ENCODE measurements at regions not wholly inside any gene's neighbourhood (a gene's known extent, or its start where the extent isn't known, plus 50 kb on each side); places are given as distances from the start of the nearest gene placed in this dataset.

DNA sequence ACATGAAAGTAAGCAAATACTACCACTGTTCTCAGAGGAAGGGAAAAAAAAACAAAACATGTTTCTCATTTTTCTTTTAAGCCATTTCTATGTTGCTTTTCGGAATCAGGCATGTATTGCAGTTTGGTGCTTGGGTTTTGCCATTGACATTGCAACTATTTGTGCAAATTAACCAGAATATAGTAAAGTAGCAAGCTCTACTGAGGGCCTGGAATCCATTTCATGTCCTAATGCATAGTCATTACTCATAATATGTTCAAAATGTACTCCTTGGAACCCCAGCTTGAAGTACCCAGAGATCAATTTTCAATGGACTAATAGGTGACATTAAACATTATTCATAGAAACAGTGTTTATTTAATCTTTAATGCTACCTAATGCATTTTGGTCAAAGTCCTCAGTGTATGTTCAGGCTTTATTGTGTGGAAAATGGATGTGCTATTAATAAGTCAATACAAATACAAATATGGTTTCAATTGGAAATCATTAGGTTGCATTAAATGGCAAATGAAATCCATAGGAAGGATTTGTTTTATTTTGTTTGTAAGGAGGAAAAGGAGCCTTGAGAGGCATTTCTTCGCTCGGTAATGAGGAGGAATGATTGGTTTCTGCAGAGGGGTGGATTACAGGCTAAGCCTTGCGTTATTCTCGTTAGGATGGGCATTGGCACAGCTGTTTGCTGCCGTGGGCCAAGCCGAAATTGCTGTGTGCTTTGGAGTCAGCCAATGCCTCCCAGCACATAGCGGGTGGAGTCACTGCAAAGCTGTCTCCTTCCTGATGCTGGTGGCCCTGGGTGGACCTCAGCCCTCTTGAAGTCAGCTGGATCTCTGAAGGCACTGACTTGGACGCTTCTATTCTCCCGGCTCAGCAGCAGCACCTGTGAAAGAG is 56.4 kb downstream of the MYCN start:
- Histone ChIP-seq H3K4ac (replicated peaks; ENCODE audit: insufficient read length, low read depth, low read length) (no peak overlapping the region), H3K79me1 (ENCODE audit: low read depth, low read length) (no peaks in the 10 kb centered on the region), H2AK5ac (ENCODE audit: low read depth, low read length) (no peak overlapping the region), H3K4me3 (ENCODE audit: extremely low read depth in 1 of 4, insufficient read depth in 2 of 4, low read depth in 3 of 4, low read length in 4 of 4) (no peak overlapping the region), H4K20me1 (replicated peaks in 1 of 2; ENCODE audit: control insufficient read depth in 1 of 2, insufficient read depth in 2 of 2, low read length in 2 of 2) (no peaks in the 10 kb centered on the region), H3K23ac (ENCODE audit: insufficient read length) (no peak overlapping the region), H2BK120ac (replicated peaks; ENCODE audit: low read depth, low read length) (no peak overlapping the region), H3K14ac (ENCODE audit: insufficient read length) (no peak overlapping the region), H3K4me1 (replicated peaks in 1 of 4; ENCODE audit: control insufficient read depth in 3 of 4, insufficient read depth in 4 of 4, low read length in 3 of 4) (peaks cover 0 to 5% (median 2%) of the 10 kb centered on the region in 4 experiments; a peak in 4 of 7 replicates), H3K9ac (replicated peaks in 1 of 4; ENCODE audit: extremely low read depth in 1 of 4, low read depth in 3 of 4, low read length in 3 of 4) (no peak overlapping the region), H4K5ac (ENCODE audit: insufficient read length, low read depth, low read length) (no peak overlapping the region), H3K23me2 (ENCODE audit: low read depth, low read length) (no peaks in the 10 kb centered on the region), H3K27ac (ENCODE audit: low read depth, low read length) (no peak overlapping the region), H3K9me3 (ENCODE audit: insufficient read depth in 2 of 2, low read depth in 1 of 2, low read length in 1 of 2) (no peaks in the 10 kb centered on the region), H3K79me2 (ENCODE audit: control insufficient read depth in 1 of 2, insufficient read depth in 2 of 2, low read length in 2 of 2) (no peaks in the 10 kb centered on the region), H2BK20ac (ENCODE audit: low read length) (peak overlapping the region; percentile 25; the same call in 1 of the 2 replicates), H3K18ac (ENCODE audit: extremely low read depth, low read length) (no peak overlapping the region), H3K56ac (replicated peaks; ENCODE audit: insufficient read length, low read depth, low read length) (no peak overlapping the region), H2BK15ac (ENCODE audit: low read length) (no peak overlapping the region), H4K91ac (replicated peaks; ENCODE audit: insufficient read length, low read length) (no peak overlapping the region), H4K8ac (ENCODE audit: extremely low read depth, insufficient read depth, low read length) (no peak overlapping the region), H2BK5ac (ENCODE audit: low read depth, low read length) (0 out of 2 replicates have a peak overlapping the region, but pooled peaks have one; percentile 17), H2BK12ac (ENCODE audit: low read depth, low read length) (peak overlapping the region; percentile 55; the same call in 1 of the 2 replicates), H2AFZ (ENCODE audit: low read length) (peak overlapping the region; percentile 5; the same call in 1 of the 2 replicates), H3K4me2 (ENCODE audit: insufficient read depth in 1 of 2, low read depth in 2 of 2, low read length in 2 of 2) (no peak overlapping the region), H3K36me3 (ENCODE audit: control insufficient read depth in 2 of 4, insufficient read depth in 4 of 4, low read length in 3 of 4) (no peaks in the 10 kb centered on the region), H3K27me3 (replicated peaks in 1 of 4; ENCODE audit: control insufficient read depth in 3 of 4, extremely low read depth in 1 of 4, insufficient read depth in 3 of 4, low read length in 3 of 4) (no peaks in the 10 kb centered on the region; a peak in 1 of 7 replicates)
- ChIA-PET CTCF (ENCODE audit: partially characterized antibody) (interaction anchor here (0.9 to 1.5 kb wide), 2 partner anchors 27 to 37 kb away, joined by 5 read pairs; no protein-coding TSS in a partner anchor), POLR2A (ENCODE audit: partially characterized antibody) (interaction anchor here (2.1 kb wide), 1 partner anchor 17 kb away, joined by 5 read pairs; no protein-coding TSS in a partner anchor)
- DNase-seq (ENCODE audit: low read depth in 1 of 2, low spot score in 2 of 2) = no peak
- 64% methylated on average over 10 of the region's 10 CpGs; no CpG with 5 or more reads in 1 of the 2 experiments for WGBS, 2 experiments (ENCODE audit: extremely low coverage in 1 of 2, insufficient coverage in 1 of 2, insufficient read length in 1 of 2, insufficient replicate concordance in 2 of 2, low coverage in 1 of 2, low lambda C conversion rate in 2 of 2, missing lambda C conversion rate in 1 of 2)
- FAIRE-seq = no peak
- TF ChIP-seq SUZ12 (IDR thresholded peaks at IDR 0.05; ENCODE audit: low read length) (no peak), KDM1A (IDR thresholded peaks at IDR 0.05; ENCODE audit: borderline replicate concordance, low read length) (no peak), SIN3A (conservative IDR thresholded peaks at IDR 0.05 in 1 of 2, IDR thresholded peaks at IDR 0.05 in 1 of 2; ENCODE audit: low read depth in 1 of 2, low read length in 2 of 2) (no peak), GTF2F1 (IDR thresholded peaks at IDR 0.05; ENCODE audit: borderline replicate concordance, low read depth, low read length) (no peak), CREB1 (IDR thresholded peaks at IDR 0.05) (no peak), EZH2 (IDR thresholded peaks at IDR 0.05; ENCODE audit: low read depth, low read length, severe bottlenecking) (no peak), POLR2AphosphoS5 (IDR thresholded peaks at IDR 0.05; ENCODE audit: low read depth, low read length) (no peak), SP4 (IDR thresholded peaks at IDR 0.05; ENCODE audit: low read length) (no peak), POU5F1 (IDR thresholded peaks at IDR 0.05; ENCODE audit: low read depth, low read length) (no peak), RNF2 (IDR thresholded peaks at IDR 0.05; ENCODE audit: borderline replicate concordance, low read depth, low read length, missing control alignments, poor library complexity, severe bottlenecking) (no peak), KDM4A (IDR thresholded peaks at IDR 0.05; ENCODE audit: low read depth, low read length, severe bottlenecking) (no peak), TEAD4 (IDR thresholded peaks at IDR 0.05; ENCODE audit: low read depth, low read length) (no peak)

Data from H1 (cell line).